Neural cell (in vitro differentiated cells): ENCODE measurements at regions not wholly inside any gene's neighbourhood (a gene's known extent, or its start where the extent isn't known, plus 50 kb on each side); places are given as distances from the start of the nearest gene placed in this dataset.

Experiments used
- CTCF ChIP-seq: fragments of 450-650 bp; IDR thresholded peaks from 2 replicates; pipeline ENCODE4 v1.5.1; 2014; ENCODE audit warnings: antibody characterized with exemption, mild to moderate bottlenecking, moderate library complexity; ENCODE audit not compliant: poor library complexity, severe bottlenecking
- EP300 ChIP-seq: fragments of 450-650 bp; conservative IDR thresholded peaks from 2 replicates; pipeline ENCODE4 v1.6.1; 2014; ENCODE audit warnings: antibody characterized with exemption, mild to moderate bottlenecking, moderate library complexity; ENCODE audit not compliant: poor library complexity, severe bottlenecking
- EZH2 ChIP-seq: fragments of 200-600, 300-800 bp; shearing (Covaris generic), sonication (generic); IDR thresholded peaks from 2 replicates; pipeline ENCODE4 v1.6.1; 2014; ENCODE audit warnings: antibody characterized with exemption, low read length, borderline replicate concordance, mild to moderate bottlenecking; ENCODE audit not compliant: insufficient read depth, poor library complexity, severe bottlenecking
- MXI1 ChIP-seq: fragments of 450-650 bp; conservative IDR thresholded peaks from 2 replicates; pipeline ENCODE4 v1.6.1; 2014; ENCODE audit warnings: antibody characterized with exemption, mild to moderate bottlenecking; ENCODE audit not compliant: poor library complexity, severe bottlenecking
- POLR2AphosphoS5 ChIP-seq: IDR thresholded peaks from 2 replicates; pipeline ENCODE4 v1.6.1; 2012
- RAD21 ChIP-seq: fragments of 450-650 bp; conservative IDR thresholded peaks from 2 replicates; pipeline ENCODE4 v1.6.1; 2014; ENCODE audit warnings: antibody characterized with exemption, mild to moderate bottlenecking, moderate library complexity
- REST ChIP-seq: IDR thresholded peaks from 2 replicates; pipeline ENCODE4 v1.6.1; 2012; ENCODE audit warnings: borderline replicate concordance
- SMC3 ChIP-seq: fragments of 450-650 bp; conservative IDR thresholded peaks from 2 replicates; pipeline ENCODE4 v1.6.1; 2014; ENCODE audit warnings: antibody characterized with exemption, mild to moderate bottlenecking, moderate library complexity; ENCODE audit not compliant: poor library complexity
- TAF1 ChIP-seq: IDR thresholded peaks from 2 replicates; pipeline ENCODE4 v1.6.1; 2012; ENCODE audit warnings: low read depth

- no peak for TF ChIP-seq POLR2AphosphoS5
- TF ChIP-seq CTCF, result no peak
- no peak for TF ChIP-seq MXI1
- no peak for TF ChIP-seq EZH2
- no peak for TF ChIP-seq RAD21
- TF ChIP-seq EP300, result no peak
- no peak for TF ChIP-seq REST
- TF ChIP-seq TAF1, result no peak
- no peak for TF ChIP-seq SMC3
Measured at GRCh38 chr12:85363382-85364190, 83.6 kb downstream of the ALX1 start.
